ENCODE measurements at regions not wholly inside any gene's neighbourhood (a gene's known extent, or its start where the extent isn't known, plus 50 kb on each side); places are given as distances from the start of the nearest gene placed in this dataset.

DNA sequence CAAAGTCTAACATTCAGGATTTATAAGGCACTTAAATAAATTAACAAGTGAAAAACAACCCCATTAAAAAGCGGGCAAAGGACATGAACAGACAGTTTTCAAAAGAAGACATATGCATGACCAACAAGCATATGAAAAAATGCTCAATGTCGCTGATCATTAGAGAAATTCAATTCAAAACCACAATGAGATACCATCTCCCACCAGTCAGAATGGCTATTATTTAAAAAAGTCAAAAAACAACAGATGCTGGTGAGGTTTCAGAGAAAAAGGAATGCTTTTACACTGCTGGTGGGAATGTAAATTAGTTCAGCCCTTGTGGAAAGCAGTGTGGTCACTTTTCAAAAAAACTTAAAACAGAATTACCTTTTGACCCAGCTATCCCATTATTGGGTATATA is 60.7 kb upstream of the BDKRB2 start:
- no peaks in the 10 kb centered on the region for H3K27me3 ChIP-seq
- no peak overlapping the region for H3K4me3 ChIP-seq
- no peak for DNase-seq
- H3K36me3 ChIP-seq = no peaks in the 10 kb centered on the region
- H3K9ac ChIP-seq (ENCODE audit: low read depth in 2 of 2, low read length in 2 of 2) = no peak overlapping the region
- no peaks in the 10 kb centered on the region for H3K9me3 ChIP-seq
- H3K4me1 ChIP-seq = no peaks in the 10 kb centered on the region
- intact Hi-C loops (cut with DNase I) = no loop called here
- no peak overlapping the region for H3K27ac ChIP-seq
- no peak for TF ChIP-seq CTCF (IDR thresholded peaks at IDR 0.05)

- H3K36me3 ChIP-seq = no peaks in the 10 kb centered on the region
- H3K9ac ChIP-seq (ENCODE audit: low read depth in 2 of 2, low read length in 2 of 2) = no peak overlapping the region
- peak overlapping the region; percentile 12 for H3K27ac ChIP-seq
- DNase-seq = no peak
- intact Hi-C loops (cut with DNase I) = no loop called here
- no peaks in the 10 kb centered on the region for H3K9me3 ChIP-seq
- no peaks in the 10 kb centered on the region for H3K27me3 ChIP-seq
- TF ChIP-seq CTCF (IDR thresholded peaks at IDR 0.05) = no peak
- H3K4me3 ChIP-seq = no peak overlapping the region
- H3K4me1 ChIP-seq = no peaks in the 10 kb centered on the region
Measured at GRCh38 chr14:96145116-96145864, 59.3 kb upstream of the BDKRB2 start.

GRCh38 chr14:96146131-96146771 is 58.4 kb upstream of the BDKRB2 start:
- DNase-seq = no peak
- TF ChIP-seq CTCF (IDR thresholded peaks at IDR 0.05) = no peak
- H3K9ac ChIP-seq (ENCODE audit: low read depth in 2 of 2, low read length in 2 of 2) = no peak overlapping the region
- H3K36me3 ChIP-seq = no peaks in the 10 kb centered on the region
- intact Hi-C loops (cut with DNase I) = no loop called here
- no peaks in the 10 kb centered on the region for H3K4me1 ChIP-seq
- H3K4me3 ChIP-seq = no peak overlapping the region
- no peaks in the 10 kb centered on the region for H3K27me3 ChIP-seq
- H3K27ac ChIP-seq = peak overlapping the region; percentile 12
- no peaks in the 10 kb centered on the region for H3K9me3 ChIP-seq

DNA sequence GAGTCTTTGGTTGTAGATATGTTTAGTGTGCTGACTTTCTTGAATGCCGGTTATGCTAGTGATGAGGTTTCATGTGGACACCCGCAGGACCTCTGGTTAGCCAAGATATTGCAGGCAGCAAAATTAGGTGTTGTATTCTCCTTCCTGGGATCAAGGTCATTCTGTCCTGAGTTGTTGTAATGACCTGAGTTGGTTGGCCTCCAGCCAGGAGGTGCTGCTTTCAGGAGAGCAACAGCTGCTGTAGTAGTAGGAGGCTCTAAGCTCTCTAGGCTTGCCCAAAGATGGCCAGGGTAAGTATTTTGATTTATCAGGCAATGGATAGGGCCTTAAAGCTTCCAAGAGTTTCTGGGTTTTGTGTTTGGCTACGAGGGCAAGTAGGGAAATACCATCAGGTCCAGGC is 56.0 kb upstream of the BDKRB2 start:
- Histone ChIP-seq H3K27ac (no peak overlapping the region), H3K4me1 (no peaks in the 10 kb centered on the region), H3K9me3 (no peaks in the 10 kb centered on the region), H3K9ac (ENCODE audit: low read depth in 2 of 2, low read length in 2 of 2) (no peak overlapping the region), H3K27me3 (no peaks in the 10 kb centered on the region), H3K36me3 (no peaks in the 10 kb centered on the region), H3K4me3 (no peak overlapping the region)
- intact Hi-C loops (cut with DNase I) = no loop called here
- TF ChIP-seq CTCF (IDR thresholded peaks at IDR 0.05) = no peak
- no peak for DNase-seq

GRCh38 chr14:96149131-96149530 is 55.5 kb upstream of the BDKRB2 start:
- Histone ChIP-seq H3K36me3 (no peaks in the 10 kb centered on the region), H3K4me3 (no peak overlapping the region), H3K27ac (no peak overlapping the region), H3K9ac (ENCODE audit: low read depth in 2 of 2, low read length in 2 of 2) (no peak overlapping the region), H3K27me3 (no peaks in the 10 kb centered on the region), H3K4me1 (no peaks in the 10 kb centered on the region), H3K9me3 (no peaks in the 10 kb centered on the region)
- DNase-seq = peak; percentile 6
- intact Hi-C loops (cut with DNase I) = no loop called here
- no peak for TF ChIP-seq CTCF (IDR thresholded peaks at IDR 0.05)

All from colonic mucosa (tissue), 4 donors.